Fibroblast of lung (primary cell): ENCODE measurements at regions not wholly inside any gene's neighbourhood (a gene's known extent, or its start where the extent isn't known, plus 50 kb on each side); places are given as distances from the start of the nearest gene placed in this dataset.

Source experiments
- CTCF ChIP-seq, 2 donors: IDR thresholded peaks in 1 of 2; conservative IDR thresholded peaks in 1 of 2; 1 replicate in 1 of 2; 2 replicates in 1 of 2; pipeline ENCODE4 v1.5.1; 2011 to 2012; ENCODE audit warnings: low read length in 2 of 2, control low read depth in 1 of 2, inconsistent platforms in 1 of 2, low read depth in 1 of 2, mild to moderate bottlenecking in 1 of 2
- EZH2 ChIP-seq: IDR thresholded peaks from 2 replicates; pipeline ENCODE4 v1.5.1; 2012; ENCODE audit warnings: low read length, control low read depth, mild to moderate bottlenecking; ENCODE audit errors: missing control alignments

DNA sequence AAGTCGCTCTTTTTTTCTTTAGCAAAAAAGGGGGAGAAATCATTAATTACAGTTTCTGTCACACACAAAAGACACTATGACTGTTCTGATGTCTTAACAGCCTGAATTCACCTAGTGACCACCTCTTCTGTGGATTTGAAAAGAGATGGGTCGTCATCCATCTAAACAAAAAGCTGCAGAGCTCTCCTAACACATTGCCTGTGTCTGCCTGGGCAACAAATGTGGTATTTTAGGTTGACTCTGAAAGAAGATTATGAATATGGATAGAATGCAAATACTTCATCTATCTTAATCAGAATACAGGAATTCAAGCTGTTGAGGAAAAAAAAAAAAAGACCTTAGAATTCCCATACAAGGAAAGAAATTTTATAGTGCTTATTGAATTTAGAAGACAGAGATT is 304.4 kb upstream of the ADGRL2 start:
- no peak for TF ChIP-seq CTCF (conservative IDR thresholded peaks at IDR 0.05 in 1 of 2, IDR thresholded peaks at IDR 0.05 in 1 of 2; ENCODE audit: low read depth in 1 of 2, low read length in 2 of 2)
- TF ChIP-seq EZH2: no peak
